ENCODE measurements at regions not wholly inside any gene's neighbourhood (a gene's known extent, or its start where the extent isn't known, plus 50 kb on each side); places are given as distances from the start of the nearest gene placed in this dataset.
"Not testable (repeated sequence)": the region's sequence is repeated elsewhere in the genome, so short reads cannot be mapped to it uniquely, and the experiment has no call there.

DNA sequence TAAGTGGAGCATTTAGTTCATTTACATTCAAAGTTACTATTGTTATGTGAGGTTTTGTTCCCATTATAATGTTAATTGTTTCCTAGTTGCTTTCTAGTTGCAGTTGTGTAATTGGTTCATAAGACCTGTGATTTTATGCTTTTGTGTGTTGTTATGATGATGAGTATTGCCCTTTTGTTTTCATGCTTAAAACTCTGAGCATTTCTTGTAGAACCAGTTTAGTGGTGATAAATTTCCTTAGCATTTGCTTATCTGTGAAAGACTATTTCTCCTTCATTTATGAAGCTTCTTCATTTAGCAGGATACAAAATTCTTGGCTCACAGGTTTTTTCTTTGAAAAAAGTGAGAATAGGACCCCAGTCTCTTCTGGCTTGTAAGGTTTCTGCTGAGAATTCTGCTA, 274.8 kb upstream of the SPAG17 start:
- Histone ChIP-seq H3K9me3 (peaks cover 6% of the 10 kb centered on the region), H3K27ac (no peak overlapping the region), H3K36me3 (no peaks in the 10 kb centered on the region), H3K4me3 (no peak overlapping the region), H3K27me3 (ENCODE audit: low read depth) (no peaks in the 10 kb centered on the region), H3K4me1 (no peaks in the 10 kb centered on the region)
- intact Hi-C loops (cut with DNase I) = no loop called here
- DNase-seq = no peak
- TF ChIP-seq, protein P1, sequence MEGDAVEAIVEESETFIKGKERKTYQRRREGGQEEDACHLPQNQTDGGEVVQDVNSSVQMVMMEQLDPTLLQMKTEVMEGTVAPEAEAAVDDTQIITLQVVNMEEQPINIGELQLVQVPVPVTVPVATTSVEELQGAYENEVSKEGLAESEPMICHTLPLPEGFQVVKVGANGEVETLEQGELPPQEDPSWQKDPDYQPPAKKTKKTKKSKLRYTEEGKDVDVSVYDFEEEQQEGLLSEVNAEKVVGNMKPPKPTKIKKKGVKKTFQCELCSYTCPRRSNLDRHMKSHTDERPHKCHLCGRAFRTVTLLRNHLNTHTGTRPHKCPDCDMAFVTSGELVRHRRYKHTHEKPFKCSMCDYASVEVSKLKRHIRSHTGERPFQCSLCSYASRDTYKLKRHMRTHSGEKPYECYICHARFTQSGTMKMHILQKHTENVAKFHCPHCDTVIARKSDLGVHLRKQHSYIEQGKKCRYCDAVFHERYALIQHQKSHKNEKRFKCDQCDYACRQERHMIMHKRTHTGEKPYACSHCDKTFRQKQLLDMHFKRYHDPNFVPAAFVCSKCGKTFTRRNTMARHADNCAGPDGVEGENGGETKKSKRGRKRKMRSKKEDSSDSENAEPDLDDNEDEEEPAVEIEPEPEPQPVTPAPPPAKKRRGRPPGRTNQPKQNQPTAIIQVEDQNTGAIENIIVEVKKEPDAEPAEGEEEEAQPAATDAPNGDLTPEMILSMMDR (IDR thresholded peaks at IDR 0.05) = no peak
- no peak for ATAC-seq

GRCh38 chr1:118453856-118454255, 268.8 kb upstream of the SPAG17 start:
- H3K4me1 ChIP-seq; H3K36me3 ChIP-seq; H3K9me3 ChIP-seq; intact Hi-C loops (cut with DNase I); DNase-seq; H3K4me3 ChIP-seq; ATAC-seq; H3K27me3 ChIP-seq (ENCODE audit: low read depth); H3K27ac ChIP-seq: not testable (repeated sequence)

DNA sequence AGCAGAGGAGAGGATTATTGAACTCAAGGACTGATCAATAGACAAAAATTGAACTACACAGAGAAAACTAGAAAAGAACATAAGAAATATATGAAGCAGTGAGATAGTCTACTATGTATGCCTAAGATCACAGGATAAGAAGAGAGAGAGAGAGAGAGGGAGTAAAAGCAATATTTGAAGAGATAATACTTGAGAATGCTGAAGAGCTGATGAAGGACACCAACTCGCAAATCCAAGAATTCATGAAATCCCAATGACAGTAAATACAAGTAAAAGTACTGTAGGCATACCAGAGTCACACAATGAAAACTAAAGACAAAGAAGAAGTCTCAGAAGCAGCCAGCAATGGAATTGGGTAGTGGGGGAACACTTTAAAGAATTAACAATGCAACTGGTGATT, 260.1 kb upstream of the SPAG17 start:
- no peaks in the 10 kb centered on the region for H3K4me1 ChIP-seq
- ATAC-seq = no peak
- H3K4me3 ChIP-seq = no peak overlapping the region
- DNase-seq = no peak
- peaks cover 6% of the 10 kb centered on the region for H3K9me3 ChIP-seq
- no peaks in the 10 kb centered on the region for H3K36me3 ChIP-seq
- H3K27ac ChIP-seq = no peak overlapping the region
- no peaks in the 10 kb centered on the region for H3K27me3 ChIP-seq (ENCODE audit: low read depth)
- TF ChIP-seq, protein P1 (IDR thresholded peaks at IDR 0.05) = no peak
- intact Hi-C loops (cut with DNase I) = no loop called here

GRCh38 chr1:118442214-118442613, 257.2 kb upstream of the SPAG17 start:
- Histone ChIP-seq H3K27ac (no peak overlapping the region), H3K4me1 (no peaks in the 10 kb centered on the region), H3K4me3 (no peak overlapping the region), H3K9me3 (no peaks in the 10 kb centered on the region), H3K36me3 (no peaks in the 10 kb centered on the region), H3K27me3 (ENCODE audit: low read depth) (no peaks in the 10 kb centered on the region)
- no peak for ATAC-seq
- TF ChIP-seq, protein P1 (IDR thresholded peaks at IDR 0.05) = no peak
- no peak for DNase-seq
- intact Hi-C loops (cut with DNase I) = no loop called here

- intact Hi-C loops (cut with DNase I) = no loop called here
These were observed 252.6 kb upstream of the SPAG17 start for GRCh38 chr1:118437664-118438063.

GRCh38 chr1:118429856-118430255, 244.8 kb upstream of the SPAG17 start:
- Histone ChIP-seq H3K9me3 (no peaks in the 10 kb centered on the region), H3K27ac (no peak overlapping the region), H3K36me3 (no peaks in the 10 kb centered on the region), H3K4me3 (no peak overlapping the region), H3K4me1 (no peaks in the 10 kb centered on the region), H3K27me3 (ENCODE audit: low read depth) (no peaks in the 10 kb centered on the region)
- no peak for ATAC-seq
- intact Hi-C loops (cut with DNase I) = no loop called here
- TF ChIP-seq, protein P1 (IDR thresholded peaks at IDR 0.05) = no peak
- no peak for DNase-seq

More at GRCh38 chr1:118437664-118438063, 252.6 kb upstream of the SPAG17 start:
- no peaks in the 10 kb centered on the region for H3K36me3 ChIP-seq
- no peak for ATAC-seq
- no peaks in the 10 kb centered on the region for H3K4me1 ChIP-seq
- no peaks in the 10 kb centered on the region for H3K27me3 ChIP-seq (ENCODE audit: low read depth)
- no peaks in the 10 kb centered on the region for H3K9me3 ChIP-seq
- TF ChIP-seq, protein P1 (IDR thresholded peaks at IDR 0.05) = no peak
- H3K4me3 ChIP-seq = no peak overlapping the region
- no peak overlapping the region for H3K27ac ChIP-seq
- no peak for DNase-seq

Measured in lower lobe of right lung (tissue), 2 donors.